ENCODE measurements at regions not wholly inside any gene's neighbourhood (a gene's known extent, or its start where the extent isn't known, plus 50 kb on each side); places are given as distances from the start of the nearest gene placed in this dataset.
A peak's percentile ranks its signal among the peaks of the same experiment; 100 is the strongest.

- Histone ChIP-seq H3K36me3 (replicated peaks in 1 of 2; ENCODE audit: insufficient read depth in 1 of 2, low read depth in 2 of 2) (no peaks in the 10 kb centered on the region), H3K27ac (peak overlapping the region; percentile 44 to 82 (median 70)), H3K4me1 (no peaks in the 10 kb centered on the region), H3K9me3 (no peaks in the 10 kb centered on the region), H3K4me3 (no peak overlapping the region), H3K27me3 (no peaks in the 10 kb centered on the region)
- 46 to 49% methylated on average over 13 to 19 of the region's 19 CpGs for WGBS, 2 donors
- no peak for TF ChIP-seq CTCF (IDR thresholded peaks at IDR 0.05)
- TF ChIP-seq POLR2A (IDR thresholded peaks at IDR 0.05) = peak in 2 of 3 donors; percentile 49 to 63
- peak; percentile 97 for ATAC-seq
- DNase-seq = peak; percentile 75 to 87 (median 84)
- intact Hi-C loops (cut with DNase I) = no loop called here
Observed at GRCh38 chr18:64720781-64721464, 572.0 kb upstream of the LINC00305 start.

GRCh38 chr18:64718808-64719207, 569.9 kb upstream of the LINC00305 start:
- no peaks in the 10 kb centered on the region for H3K36me3 ChIP-seq (replicated peaks in 1 of 2; ENCODE audit: insufficient read depth in 1 of 2, low read depth in 2 of 2)
- ATAC-seq (no peak), DNase-seq (no peak)
- no peaks in the 10 kb centered on the region for H3K4me1 ChIP-seq
- no peaks in the 10 kb centered on the region for H3K9me3 ChIP-seq
- intact Hi-C loops (cut with DNase I) = no loop called here
- no peak for TF ChIP-seq POLR2A (IDR thresholded peaks at IDR 0.05)
- no peak for TF ChIP-seq CTCF (IDR thresholded peaks at IDR 0.05)
- no peaks in the 10 kb centered on the region for H3K27me3 ChIP-seq
- H3K4me3 ChIP-seq = no peak overlapping the region
- H3K27ac ChIP-seq = no peak overlapping the region
- 34 to 53% methylated on average over 4 to 6 of the region's 6 CpGs for WGBS, 2 donors

- no peak overlapping the region for H3K27ac ChIP-seq
- DNase-seq (no peak), ATAC-seq (no peak)
- intact Hi-C loops (cut with DNase I) = no loop called here
- 46 to 89% methylated on average over 2 of the region's 2 CpGs for WGBS, 2 donors
- H3K27me3 ChIP-seq = no peaks in the 10 kb centered on the region
- H3K4me3 ChIP-seq = no peak overlapping the region
- no peaks in the 10 kb centered on the region for H3K9me3 ChIP-seq
- H3K4me1 ChIP-seq = no peaks in the 10 kb centered on the region
- no peaks in the 10 kb centered on the region for H3K36me3 ChIP-seq (replicated peaks in 1 of 2; ENCODE audit: insufficient read depth in 1 of 2, low read depth in 2 of 2)
- no peak for TF ChIP-seq POLR2A (IDR thresholded peaks at IDR 0.05)
- TF ChIP-seq CTCF (IDR thresholded peaks at IDR 0.05) = no peak
Observed at GRCh38 chr18:64717026-64717425, 568.1 kb upstream of the LINC00305 start.

GRCh38 chr18:64714086-64714485, 565.2 kb upstream of the LINC00305 start:
- no peak for DNase-seq
- intact Hi-C loops (cut with DNase I) = no loop called here
- Histone ChIP-seq H3K27ac (no peak overlapping the region), H3K9me3 (no peaks in the 10 kb centered on the region), H3K4me1 (no peaks in the 10 kb centered on the region), H3K36me3 (replicated peaks in 1 of 2; ENCODE audit: insufficient read depth in 1 of 2, low read depth in 2 of 2) (no peaks in the 10 kb centered on the region), H3K27me3 (no peaks in the 10 kb centered on the region), H3K4me3 (no peak overlapping the region)
- TF ChIP-seq CTCF (IDR thresholded peaks at IDR 0.05) = no peak
- no peak for TF ChIP-seq POLR2A (IDR thresholded peaks at IDR 0.05)
- no peak for ATAC-seq

GRCh38 chr18:64713284-64713683, 564.4 kb upstream of the LINC00305 start:
- H3K4me1 ChIP-seq = no peaks in the 10 kb centered on the region
- DNase-seq = peak in 1 of 4 donors; percentile 26
- no peaks in the 10 kb centered on the region for H3K36me3 ChIP-seq (replicated peaks in 1 of 2; ENCODE audit: insufficient read depth in 1 of 2, low read depth in 2 of 2)
- no peak for TF ChIP-seq POLR2A (IDR thresholded peaks at IDR 0.05)
- TF ChIP-seq CTCF (IDR thresholded peaks at IDR 0.05) = no peak
- intact Hi-C loops (cut with DNase I) = no loop called here
- 78 to 87% methylated on average over 2 of the region's 2 CpGs for WGBS, 2 donors
- ATAC-seq = no peak
- H3K9me3 ChIP-seq = no peaks in the 10 kb centered on the region
- no peak overlapping the region for H3K4me3 ChIP-seq
- no peaks in the 10 kb centered on the region for H3K27me3 ChIP-seq
- no peak overlapping the region for H3K27ac ChIP-seq

Data from body of pancreas (tissue), 4 donors.